Ishikawa (cell line): ENCODE measurements at regions not wholly inside any gene's neighbourhood (a gene's known extent, or its start where the extent isn't known, plus 50 kb on each side); places are given as distances from the start of the nearest gene placed in this dataset.

Source experiments
- EP300 ChIP-seq: IDR thresholded peaks from 2 replicates; pipeline ENCODE4 v1.6.1; 2012; ENCODE audit warnings: borderline replicate concordance
- FOXM1 ChIP-seq: IDR thresholded peaks from 2 replicates; pipeline ENCODE4 v1.6.1; 2012; ENCODE audit warnings: low read depth, borderline replicate concordance
- REST ChIP-seq: IDR thresholded peaks from 2 replicates; pipeline ENCODE4 v1.6.1; 2012; ENCODE audit warnings: low read depth, mild to moderate bottlenecking
- TF ChIP-seq, protein P1 (sequence below): IDR thresholded peaks from 2 replicates; pipeline ENCODE4 v1.6.1; 2012
- TF ChIP-seq, protein P2 (sequence below): IDR thresholded peaks from 2 replicates; pipeline ENCODE4 v1.6.1; 2012

- TF ChIP-seq, protein P1, sequence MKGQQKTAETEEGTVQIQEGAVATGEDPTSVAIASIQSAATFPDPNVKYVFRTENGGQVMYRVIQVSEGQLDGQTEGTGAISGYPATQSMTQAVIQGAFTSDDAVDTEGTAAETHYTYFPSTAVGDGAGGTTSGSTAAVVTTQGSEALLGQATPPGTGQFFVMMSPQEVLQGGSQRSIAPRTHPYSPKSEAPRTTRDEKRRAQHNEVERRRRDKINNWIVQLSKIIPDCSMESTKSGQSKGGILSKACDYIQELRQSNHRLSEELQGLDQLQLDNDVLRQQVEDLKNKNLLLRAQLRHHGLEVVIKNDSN: no peak
- TF ChIP-seq FOXM1 (no peak), REST (no peak), EP300 (no peak)
- TF ChIP-seq, protein P2, sequence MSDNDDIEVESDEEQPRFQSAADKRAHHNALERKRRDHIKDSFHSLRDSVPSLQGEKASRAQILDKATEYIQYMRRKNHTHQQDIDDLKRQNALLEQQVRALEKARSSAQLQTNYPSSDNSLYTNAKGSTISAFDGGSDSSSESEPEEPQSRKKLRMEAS: no peak
These were observed 665.3 kb downstream of the TNS3 start for GRCh38 chr7:46916581-46916980.
